CD4-positive, alpha-beta T cell (primary cell): ENCODE measurements at regions not wholly inside any gene's neighbourhood (a gene's known extent, or its start where the extent isn't known, plus 50 kb on each side); places are given as distances from the start of the nearest gene placed in this dataset.

ENCODE experiments used
- ATAC-seq: fragments of 200-7000 bp; cut with Tn5 transposase; one replicate; pipeline ENCODE4 v1.10.0; 2022; ENCODE audit warnings: mild to moderate bottlenecking; ENCODE audit not compliant: poor library complexity
- CTCF ChIA-PET: fragments of 350-600 bp; sonication (Branson Sonifier 250); formaldehyde crosslinking; loops from one replicate; lab custom pipeline; 2021; ENCODE audit warnings: antibody characterized with exemption, inconsistent platforms; lab: Charles Lee
- POLR2A ChIA-PET: fragments of 350-600 bp; sonication (Branson Sonifier 250); formaldehyde crosslinking; loops from one replicate; lab custom pipeline; 2021; ENCODE audit warnings: antibody characterized with exemption, inconsistent platforms; lab: Charles Lee
- DNase-seq, 14 experiments: peaks; one replicate each; pipeline ENCODE4 v3.0.0-alpha.2; 2013 to 2020; ENCODE audit warnings: mixed read lengths in 2 of 14
- H3K27ac ChIP-seq, 2 donors: one replicate each; pipeline versions ENCODE4 v1.5.1 to v1.7.0; 2013; ENCODE audit warnings: low read length in 2 of 2, low read depth in 1 of 2, mild to moderate bottlenecking in 1 of 2
- H3K27me3 ChIP-seq, 2 experiments: 1 replicate in 1 of 2; 2 replicates in 1 of 2; pipeline versions ENCODE4 v1.6.1 to v1.7.0; 2013; ENCODE audit warnings: low read length in 2 of 2, control low read depth in 1 of 2, mild to moderate bottlenecking in 1 of 2, moderate library complexity in 1 of 2; ENCODE audit not compliant: insufficient read depth in 2 of 2, control insufficient read depth in 1 of 2
- H3K36me3 ChIP-seq: one replicate; pipeline ENCODE4 v1.6.1; 2013; ENCODE audit warnings: low read length, control low read depth; ENCODE audit not compliant: insufficient read depth
- H3K4me1 ChIP-seq: one replicate; pipeline ENCODE4 v1.6.1; 2013; ENCODE audit warnings: low read length, control low read depth; ENCODE audit not compliant: insufficient read depth
- H3K4me3 ChIP-seq: one replicate; pipeline ENCODE4 v1.5.1; 2013; ENCODE audit warnings: mild to moderate bottlenecking, low read length, moderate library complexity
- H3K9me3 ChIP-seq, 2 experiments: 1 replicate in 1 of 2; 2 replicates in 1 of 2; pipeline versions ENCODE4 v1.6.1 to v1.7.0; 2013; ENCODE audit warnings: low read length in 2 of 2, mild to moderate bottlenecking in 2 of 2, control low read depth in 1 of 2, moderate library complexity in 1 of 2; ENCODE audit not compliant: control insufficient read depth in 1 of 2, insufficient read depth in 1 of 2
- H3K27ac Mint-ChIP-seq: one replicate; pipeline ENCODE4 v1.8.0; 2020; ENCODE audit warnings: mixed read lengths
- H3K27me3 Mint-ChIP-seq: one replicate; pipeline ENCODE4 v1.8.0; 2021; ENCODE audit warnings: mixed read lengths
- H3K36me3 Mint-ChIP-seq: one replicate; pipeline ENCODE4 v1.8.0; 2021; ENCODE audit warnings: low read depth, mixed read lengths
- H3K4me1 Mint-ChIP-seq: one replicate; pipeline ENCODE4 v1.8.0; 2021; ENCODE audit warnings: low read depth, mixed read lengths
- H3K4me3 Mint-ChIP-seq: one replicate; pipeline ENCODE4 v1.8.0; 2020; ENCODE audit warnings: mild to moderate bottlenecking, mixed read lengths
- H3K9me3 Mint-ChIP-seq: one replicate; pipeline ENCODE4 v1.8.0; 2020; ENCODE audit warnings: mixed read lengths
- intact Hi-C, 2 experiments: fragments of 100-400 bp; cut with DNase I in 1 of 2; cut with micrococcal nuclease in 1 of 2; formaldehyde crosslinking; loops; one replicate each; pipeline versions ENCODE4 v1.15.1 to v1.9.0; 2023 to 2025; cut with DNase I, micrococcal nuclease
- TF ChIP-seq, protein P1 (sequence below): fragments of 200-600 bp; IDR thresholded peaks from one replicate; pipeline ENCODE4 v1.8.0; 2022; ENCODE audit warnings: antibody characterized with exemption, mild to moderate bottlenecking

DNA sequence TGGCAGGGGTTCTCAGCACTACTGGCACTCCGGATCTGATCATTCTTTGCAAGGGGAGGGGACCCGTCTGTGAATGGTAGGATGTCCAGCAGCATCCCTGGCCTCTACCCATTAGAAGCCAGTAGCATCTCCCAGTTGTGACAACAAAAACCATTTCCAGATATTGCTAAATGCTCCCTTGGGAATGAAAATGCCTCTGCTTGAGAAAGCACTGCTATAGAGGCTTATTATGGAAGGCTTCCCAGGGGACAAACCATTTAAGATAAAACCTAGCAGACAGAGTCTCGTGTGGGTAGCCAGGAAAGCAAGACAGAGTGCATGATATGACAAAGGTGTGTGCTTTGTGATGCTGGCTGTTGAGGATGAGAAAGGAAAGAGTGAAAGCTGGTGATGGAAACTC, 273.7 kb downstream of the TMX3 start:
- ATAC-seq (no peak), DNase-seq (no peak)
- Mint-ChIP-seq H3K9me3 (no peaks in the 10 kb centered on the region), H3K27ac (no peak overlapping the region), H3K27me3 (no peaks in the 10 kb centered on the region), H3K4me1 (no peaks in the 10 kb centered on the region), H3K4me3 (no peak overlapping the region), H3K36me3 (no peaks in the 10 kb centered on the region)
- Histone ChIP-seq H3K36me3 (no peaks in the 10 kb centered on the region), H3K4me1 (no peaks in the 10 kb centered on the region), H3K27ac (no peak overlapping the region), H3K9me3 (no peaks in the 10 kb centered on the region), H3K27me3 (no peaks in the 10 kb centered on the region), H3K4me3 (no peak overlapping the region)
- intact Hi-C loops: no loop called here
- TF ChIP-seq, protein P1, sequence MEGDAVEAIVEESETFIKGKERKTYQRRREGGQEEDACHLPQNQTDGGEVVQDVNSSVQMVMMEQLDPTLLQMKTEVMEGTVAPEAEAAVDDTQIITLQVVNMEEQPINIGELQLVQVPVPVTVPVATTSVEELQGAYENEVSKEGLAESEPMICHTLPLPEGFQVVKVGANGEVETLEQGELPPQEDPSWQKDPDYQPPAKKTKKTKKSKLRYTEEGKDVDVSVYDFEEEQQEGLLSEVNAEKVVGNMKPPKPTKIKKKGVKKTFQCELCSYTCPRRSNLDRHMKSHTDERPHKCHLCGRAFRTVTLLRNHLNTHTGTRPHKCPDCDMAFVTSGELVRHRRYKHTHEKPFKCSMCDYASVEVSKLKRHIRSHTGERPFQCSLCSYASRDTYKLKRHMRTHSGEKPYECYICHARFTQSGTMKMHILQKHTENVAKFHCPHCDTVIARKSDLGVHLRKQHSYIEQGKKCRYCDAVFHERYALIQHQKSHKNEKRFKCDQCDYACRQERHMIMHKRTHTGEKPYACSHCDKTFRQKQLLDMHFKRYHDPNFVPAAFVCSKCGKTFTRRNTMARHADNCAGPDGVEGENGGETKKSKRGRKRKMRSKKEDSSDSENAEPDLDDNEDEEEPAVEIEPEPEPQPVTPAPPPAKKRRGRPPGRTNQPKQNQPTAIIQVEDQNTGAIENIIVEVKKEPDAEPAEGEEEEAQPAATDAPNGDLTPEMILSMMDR: no peak
- CTCF ChIA-PET: interaction anchor here (0.7 kb wide), 1 partner anchor 244 kb away, joined by 3 read pairs; no protein-coding TSS in a partner anchor
- POLR2A ChIA-PET: no interaction called here

DNA sequence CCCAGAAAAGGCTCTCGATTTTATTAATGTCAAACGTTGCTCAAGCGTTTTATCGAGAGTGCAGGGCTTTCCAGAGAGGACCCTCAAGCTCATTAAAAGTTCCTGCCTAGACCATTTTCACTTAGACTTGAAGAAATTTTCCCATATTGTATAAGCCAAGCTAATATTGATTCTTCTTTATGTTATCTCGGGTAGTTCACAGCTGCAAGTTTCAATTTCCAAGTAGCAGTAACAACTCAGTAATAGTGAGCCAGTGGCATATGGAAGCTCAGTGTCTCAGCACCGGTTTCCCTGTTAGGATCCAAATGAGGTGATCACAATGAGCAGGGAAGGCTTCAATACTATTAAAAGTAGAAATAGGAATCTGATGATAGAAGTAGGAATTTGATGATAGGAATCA, 274.5 kb downstream of the TMX3 start:
- H3K27me3 Mint-ChIP-seq: no peaks in the 10 kb centered on the region
- no peak overlapping the region for H3K27ac Mint-ChIP-seq
- ChIA-PET CTCF (no interaction called here), POLR2A (no interaction called here)
- Histone ChIP-seq H3K4me1 (no peaks in the 10 kb centered on the region), H3K9me3 (no peaks in the 10 kb centered on the region), H3K36me3 (no peaks in the 10 kb centered on the region), H3K27ac (no peak overlapping the region), H3K27me3 (no peaks in the 10 kb centered on the region), H3K4me3 (no peak overlapping the region)
- no peak overlapping the region for H3K4me3 Mint-ChIP-seq
- intact Hi-C loops: no loop called here
- H3K36me3 Mint-ChIP-seq: no peaks in the 10 kb centered on the region
- H3K4me1 Mint-ChIP-seq: no peaks in the 10 kb centered on the region
- H3K9me3 Mint-ChIP-seq: no peaks in the 10 kb centered on the region
- TF ChIP-seq, protein P1: no peak
- DNase-seq (no peak), ATAC-seq (no peak)

DNA sequence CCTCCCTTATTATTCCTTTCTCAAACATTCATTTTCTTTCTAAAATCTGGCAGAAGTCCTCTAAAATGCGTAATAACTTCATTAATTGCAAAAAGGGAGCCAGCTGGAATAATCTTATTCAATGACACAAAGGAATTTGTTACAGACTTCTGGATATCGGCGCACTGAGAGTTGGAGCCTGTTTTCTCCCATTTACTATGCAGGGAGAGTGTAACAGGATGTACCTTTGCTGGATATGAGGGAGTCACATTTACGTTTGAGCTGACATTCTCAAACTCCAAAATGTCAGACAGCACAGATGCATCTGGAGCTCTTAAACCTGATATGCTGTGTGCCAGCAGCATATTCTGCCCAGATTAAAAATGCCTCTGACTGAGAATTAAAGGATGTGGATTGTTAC, 275.3 kb downstream of the TMX3 start:
- DNase-seq (no peak), ATAC-seq (no peak)
- ChIA-PET POLR2A (no interaction called here), CTCF (no interaction called here)
- Mint-ChIP-seq H3K9me3 (no peaks in the 10 kb centered on the region), H3K4me1 (no peaks in the 10 kb centered on the region), H3K27ac (no peak overlapping the region), H3K4me3 (no peak overlapping the region), H3K36me3 (no peaks in the 10 kb centered on the region), H3K27me3 (no peaks in the 10 kb centered on the region)
- Histone ChIP-seq H3K4me1 (no peaks in the 10 kb centered on the region), H3K36me3 (no peaks in the 10 kb centered on the region), H3K4me3 (no peak overlapping the region), H3K27ac (no peak overlapping the region), H3K27me3 (no peaks in the 10 kb centered on the region), H3K9me3 (no peaks in the 10 kb centered on the region)
- intact Hi-C loops: no loop called here
- TF ChIP-seq, protein P1: no peak
